ENCODE measurements at regions not wholly inside any gene's neighbourhood (a gene's known extent, or its start where the extent isn't known, plus 50 kb on each side); places are given as distances from the start of the nearest gene placed in this dataset.

DNA sequence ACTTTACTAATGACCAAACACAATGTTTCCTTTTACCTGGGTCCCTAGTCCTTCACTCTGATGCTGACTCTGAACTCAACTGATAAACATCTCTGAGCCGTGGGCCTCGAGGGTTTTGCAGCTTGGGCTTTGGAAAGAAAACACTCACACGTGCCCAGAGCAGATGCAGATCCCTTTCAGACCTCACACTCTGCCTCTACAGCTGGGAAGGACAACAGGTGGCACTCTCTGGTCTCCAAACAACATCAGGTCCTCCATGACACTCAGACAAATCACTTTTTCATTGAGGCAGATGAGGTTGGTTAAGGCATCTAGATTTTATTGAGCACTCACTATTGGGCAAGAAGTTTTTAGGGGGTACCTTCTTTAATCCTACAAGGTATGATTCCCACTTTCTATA, 64.7 kb upstream of the NTRK3 start:
- DNase-seq (ENCODE audit: extremely low read depth, low read depth) = no peak

DNA sequence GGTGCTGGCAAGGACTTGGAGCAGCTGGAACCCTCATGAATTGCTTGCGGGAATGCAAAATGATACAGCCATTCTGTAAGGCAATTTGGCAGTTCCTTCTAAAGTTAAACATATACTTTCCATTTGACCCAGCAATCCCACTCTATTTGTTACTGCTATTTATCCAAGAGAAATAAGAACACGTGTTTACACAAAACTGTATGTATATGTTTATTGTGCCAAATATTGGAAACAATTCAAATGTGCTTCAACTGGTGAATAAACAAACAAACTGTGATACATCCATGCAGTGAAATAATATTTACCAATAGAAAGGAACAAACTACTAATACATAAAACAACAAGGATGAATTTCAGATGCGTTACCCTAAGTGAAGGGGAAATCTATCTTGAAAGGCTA, 60.0 kb upstream of the NTRK3 start:
- DNase-seq (ENCODE audit: extremely low read depth, low read depth) = no peak

DNA sequence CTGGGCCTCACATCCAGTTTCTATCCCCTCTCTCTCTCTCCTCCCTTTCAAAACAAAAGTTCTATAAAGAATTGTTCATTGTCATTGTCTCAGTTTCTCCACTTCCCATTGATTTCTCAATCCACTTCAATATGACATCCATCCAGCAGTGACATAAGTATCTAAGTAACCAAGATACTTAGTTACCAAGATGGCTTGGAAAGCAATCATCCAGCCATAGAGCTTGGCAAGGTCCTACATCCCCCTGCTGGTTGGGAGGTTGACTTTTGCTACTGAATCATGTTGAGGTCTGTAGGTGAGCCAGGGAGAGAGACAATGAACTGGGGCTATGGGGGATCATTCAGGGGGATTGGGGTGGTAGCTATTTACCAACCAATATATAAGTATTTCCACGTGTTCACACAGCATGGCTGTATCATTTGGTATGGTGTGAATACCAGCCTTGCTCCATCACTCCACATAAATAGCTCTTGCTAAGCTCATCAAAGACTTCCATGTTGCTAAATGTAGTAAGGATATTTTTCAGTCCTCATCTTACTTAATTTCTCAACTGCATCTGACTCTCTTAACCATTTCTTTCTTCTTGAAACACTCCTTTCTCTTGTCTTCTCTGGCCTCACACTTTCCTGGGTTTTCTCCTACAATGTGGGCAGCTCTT, 58.8 kb upstream of the NTRK3 start:
- no peak for DNase-seq (ENCODE audit: extremely low read depth, low read depth)

DNA sequence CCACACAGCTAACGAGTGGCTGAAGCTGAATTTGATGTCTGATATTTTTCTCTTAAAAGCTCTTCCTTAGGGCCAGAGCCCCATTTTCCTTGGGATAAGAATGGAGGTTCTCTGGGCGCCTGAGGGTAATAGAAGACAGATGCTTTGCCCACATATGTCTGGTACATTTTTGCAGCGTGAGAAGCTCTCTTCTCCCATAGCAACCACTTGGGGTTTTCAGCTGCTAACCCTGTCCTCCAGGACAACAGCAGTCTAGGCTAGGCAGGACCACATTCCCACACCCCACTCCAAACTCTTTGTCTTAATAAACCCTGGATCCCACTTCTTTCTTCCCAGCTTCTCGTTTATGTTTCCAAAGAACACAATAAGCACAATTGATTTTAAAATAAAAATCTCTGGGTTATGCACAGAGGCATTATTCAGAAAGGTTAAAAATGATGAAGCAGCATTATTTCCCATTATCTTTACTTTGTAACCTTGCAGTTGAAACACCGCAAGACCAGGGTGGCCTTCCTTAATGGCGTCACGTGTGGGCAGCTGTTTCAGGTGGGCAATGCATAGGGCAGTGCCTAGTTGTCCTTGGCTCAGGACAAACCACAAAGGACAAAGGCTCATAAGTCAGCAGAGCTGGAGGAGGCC, 56.5 kb upstream of the NTRK3 start:
- no peak for DNase-seq (ENCODE audit: extremely low read depth, low read depth)

DNA sequence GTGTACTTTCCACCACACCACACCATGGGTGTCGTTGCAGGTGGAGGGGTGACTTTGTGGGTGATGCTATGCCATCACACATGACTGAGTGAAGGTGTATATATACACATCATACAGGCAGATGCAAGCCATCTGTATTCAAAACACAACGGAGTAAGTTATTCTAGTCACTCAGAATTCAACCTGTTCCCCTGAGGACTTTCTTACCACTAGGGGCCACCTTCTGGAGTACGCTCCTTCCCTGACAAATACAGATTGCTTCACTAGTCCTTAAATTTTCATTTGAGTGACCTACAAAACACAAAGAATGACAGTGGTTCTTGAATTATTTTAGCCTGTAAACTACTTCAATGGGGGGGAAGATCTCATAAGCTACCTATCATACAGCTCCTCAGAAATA, 52.8 kb upstream of the NTRK3 start:
- DNase-seq (ENCODE audit: extremely low read depth, low read depth) = no peak

- DNase-seq (ENCODE audit: extremely low read depth, low read depth) = no peak
Measured at GRCh38 chr15:88307344-88307743, 50.8 kb upstream of the NTRK3 start.
